ENCODE measurements at regions not wholly inside any gene's neighbourhood (a gene's known extent, or its start where the extent isn't known, plus 50 kb on each side); places are given as distances from the start of the nearest gene placed in this dataset.

GRCh38 chr2:51441786-51442185 is 409.9 kb upstream of the NRXN1 start:
- no peaks in the 10 kb centered on the region for H3K36me3 Mint-ChIP-seq
- H3K27ac Mint-ChIP-seq, result no peak overlapping the region
- H3K4me3 Mint-ChIP-seq, result no peak overlapping the region
- DNase-seq (ENCODE audit: low spot score), result no peak
- no peaks in the 10 kb centered on the region for H3K27me3 Mint-ChIP-seq
- no peak for ATAC-seq
- H3K4me1 Mint-ChIP-seq (ENCODE audit: low read depth in 2 of 2), result no peaks in the 10 kb centered on the region
- H3K9me3 Mint-ChIP-seq, result peaks cover 2% of the 10 kb centered on the region

GRCh38 chr2:51424418-51424817 is 392.5 kb upstream of the NRXN1 start:
- no peak overlapping the region for H3K27ac Mint-ChIP-seq
- peaks cover 17% of the 10 kb centered on the region for H3K9me3 Mint-ChIP-seq

GRCh38 chr2:51420511-51420910 is 388.6 kb upstream of the NRXN1 start:
- Mint-ChIP-seq H3K4me1 (ENCODE audit: low read depth in 2 of 2) (no peaks in the 10 kb centered on the region), H3K4me3 (no peak overlapping the region), H3K9me3 (peaks cover 12% of the 10 kb centered on the region), H3K27ac (no peak overlapping the region), H3K36me3 (peaks cover 17% of the 10 kb centered on the region), H3K27me3 (no peaks in the 10 kb centered on the region)
- no peak for ATAC-seq
- DNase-seq (ENCODE audit: low spot score), result no peak

More at GRCh38 chr2:51424418-51424817, 392.5 kb upstream of the NRXN1 start:
- Mint-ChIP-seq H3K4me1 (ENCODE audit: low read depth in 2 of 2) (no peaks in the 10 kb centered on the region), H3K4me3 (no peak overlapping the region), H3K27me3 (no peaks in the 10 kb centered on the region), H3K36me3 (peaks cover 17% of the 10 kb centered on the region)
- DNase-seq (ENCODE audit: low spot score) (no peak), ATAC-seq (no peak)

- peaks cover 12% of the 10 kb centered on the region for H3K9me3 Mint-ChIP-seq
- H3K27me3 Mint-ChIP-seq, result no peaks in the 10 kb centered on the region
- H3K4me3 Mint-ChIP-seq, result no peak overlapping the region
- peaks cover 13% of the 10 kb centered on the region for H3K36me3 Mint-ChIP-seq
- H3K27ac Mint-ChIP-seq, result no peak overlapping the region
- H3K4me1 Mint-ChIP-seq (ENCODE audit: low read depth in 2 of 2), result no peaks in the 10 kb centered on the region
- no peak for ATAC-seq
- no peak for DNase-seq (ENCODE audit: low spot score)
Observed at GRCh38 chr2:51413726-51414125, 381.8 kb upstream of the NRXN1 start.

- Mint-ChIP-seq H3K27ac (no peak overlapping the region), H3K4me1 (ENCODE audit: low read depth in 2 of 2) (no peaks in the 10 kb centered on the region), H3K27me3 (no peaks in the 10 kb centered on the region), H3K36me3 (peaks cover 7% of the 10 kb centered on the region), H3K4me3 (no peak overlapping the region), H3K9me3 (peaks cover 20% of the 10 kb centered on the region)
- ATAC-seq (no peak), DNase-seq (ENCODE audit: low spot score) (no peak)
Observed at GRCh38 chr2:51410331-51410730, 378.4 kb upstream of the NRXN1 start.

- Mint-ChIP-seq H3K4me3 (no peak overlapping the region), H3K27ac (no peak overlapping the region), H3K9me3 (peaks cover 19% of the 10 kb centered on the region), H3K36me3 (peaks cover 4% of the 10 kb centered on the region), H3K4me1 (ENCODE audit: low read depth in 2 of 2) (no peaks in the 10 kb centered on the region), H3K27me3 (no peaks in the 10 kb centered on the region)
- ATAC-seq, result no peak
- no peak for DNase-seq (ENCODE audit: low spot score)
Observed at GRCh38 chr2:51409920-51410319, 378.0 kb upstream of the NRXN1 start.

GRCh38 chr2:51404226-51404625 is 372.3 kb upstream of the NRXN1 start:
- no peak overlapping the region for H3K27ac Mint-ChIP-seq
- no peak overlapping the region for H3K4me3 Mint-ChIP-seq
- ATAC-seq (no peak), DNase-seq (ENCODE audit: low spot score) (no peak)
- no peaks in the 10 kb centered on the region for H3K27me3 Mint-ChIP-seq
- no peaks in the 10 kb centered on the region for H3K4me1 Mint-ChIP-seq (ENCODE audit: low read depth in 2 of 2)
- peaks cover 27% of the 10 kb centered on the region for H3K9me3 Mint-ChIP-seq
- peaks cover 4% of the 10 kb centered on the region for H3K36me3 Mint-ChIP-seq

GRCh38 chr2:51401546-51401945 is 369.6 kb upstream of the NRXN1 start:
- peaks cover 17% of the 10 kb centered on the region for H3K9me3 Mint-ChIP-seq
- DNase-seq (ENCODE audit: low spot score) (no peak), ATAC-seq (no peak)
- no peaks in the 10 kb centered on the region for H3K4me1 Mint-ChIP-seq (ENCODE audit: low read depth in 2 of 2)
- no peaks in the 10 kb centered on the region for H3K36me3 Mint-ChIP-seq
- H3K27me3 Mint-ChIP-seq, result no peaks in the 10 kb centered on the region
- H3K4me3 Mint-ChIP-seq, result no peak overlapping the region
- no peak overlapping the region for H3K27ac Mint-ChIP-seq

GRCh38 chr2:51387235-51387634 is 355.3 kb upstream of the NRXN1 start:
- Mint-ChIP-seq H3K4me3 (no peak overlapping the region), H3K27me3 (no peaks in the 10 kb centered on the region), H3K27ac (no peak overlapping the region), H3K9me3 (peaks cover 19% of the 10 kb centered on the region), H3K36me3 (peaks cover 12% of the 10 kb centered on the region), H3K4me1 (ENCODE audit: low read depth in 2 of 2) (no peaks in the 10 kb centered on the region)
- ATAC-seq (no peak), DNase-seq (ENCODE audit: low spot score) (no peak)

GRCh38 chr2:51379997-51380396 is 348.1 kb upstream of the NRXN1 start:
- no peak for ATAC-seq
- Mint-ChIP-seq H3K9me3 (peaks cover 8% of the 10 kb centered on the region), H3K27me3 (no peaks in the 10 kb centered on the region), H3K4me3 (no peak overlapping the region), H3K27ac (no peak overlapping the region), H3K36me3 (peaks cover 3% of the 10 kb centered on the region), H3K4me1 (ENCODE audit: low read depth in 2 of 2) (no peaks in the 10 kb centered on the region)
- DNase-seq (ENCODE audit: low spot score), result no peak

GRCh38 chr2:51368250-51368649 is 336.3 kb upstream of the NRXN1 start:
- H3K4me1 Mint-ChIP-seq (ENCODE audit: low read depth in 2 of 2), result no peaks in the 10 kb centered on the region
- no peak for ATAC-seq
- no peak overlapping the region for H3K27ac Mint-ChIP-seq
- no peak overlapping the region for H3K4me3 Mint-ChIP-seq
- no peaks in the 10 kb centered on the region for H3K27me3 Mint-ChIP-seq
- no peak for DNase-seq (ENCODE audit: low spot score)
- H3K9me3 Mint-ChIP-seq, result peaks cover 11% of the 10 kb centered on the region
- no peaks in the 10 kb centered on the region for H3K36me3 Mint-ChIP-seq

- ATAC-seq (no peak), DNase-seq (ENCODE audit: low spot score) (no peak)
- Mint-ChIP-seq H3K36me3 (no peaks in the 10 kb centered on the region), H3K9me3 (peaks cover 13% of the 10 kb centered on the region), H3K27me3 (no peaks in the 10 kb centered on the region), H3K27ac (no peak overlapping the region), H3K4me1 (ENCODE audit: low read depth in 2 of 2) (no peaks in the 10 kb centered on the region), H3K4me3 (no peak overlapping the region)
Observed at GRCh38 chr2:51350100-51350499, 318.2 kb upstream of the NRXN1 start.

GRCh38 chr2:51344886-51345285 is 313.0 kb upstream of the NRXN1 start:
- no peaks in the 10 kb centered on the region for H3K4me1 Mint-ChIP-seq (ENCODE audit: low read depth in 2 of 2)
- no peak for DNase-seq (ENCODE audit: low spot score)
- H3K27ac Mint-ChIP-seq, result no peak overlapping the region

GRCh38 chr2:51335087-51336058 is 303.4 kb upstream of the NRXN1 start:
- DNase-seq (ENCODE audit: low spot score) (no peak), ATAC-seq (no peak)
- peaks cover 6% of the 10 kb centered on the region for H3K36me3 Mint-ChIP-seq
- no peaks in the 10 kb centered on the region for H3K27me3 Mint-ChIP-seq
- peaks cover 15% of the 10 kb centered on the region for H3K9me3 Mint-ChIP-seq
- no peak overlapping the region for H3K4me3 Mint-ChIP-seq
- H3K4me1 Mint-ChIP-seq (ENCODE audit: low read depth in 2 of 2), result no peaks in the 10 kb centered on the region
- H3K27ac Mint-ChIP-seq, result no peak overlapping the region

More at GRCh38 chr2:51344886-51345285, 313.0 kb upstream of the NRXN1 start:
- Mint-ChIP-seq H3K9me3 (peaks cover 12% of the 10 kb centered on the region), H3K4me3 (no peak overlapping the region), H3K27me3 (no peaks in the 10 kb centered on the region), H3K36me3 (no peaks in the 10 kb centered on the region)
- ATAC-seq, result no peak

Measured in natural killer cell treated with Interleukin-12 subunit alpha and Interleukin-12 subunit beta and Interleukin-15 and Interleukin-18, amount 100 ng/mL, for 72 hours (primary cell).